ENCODE measurements at regions not wholly inside any gene's neighbourhood (a gene's known extent, or its start where the extent isn't known, plus 50 kb on each side); places are given as distances from the start of the nearest gene placed in this dataset.
"Not testable (repeated sequence)": the region's sequence is repeated elsewhere in the genome, so short reads cannot be mapped to it uniquely, and the experiment has no call there.

GRCh38 chr11:80719292-80719646 is 1278.4 kb upstream of the TENM4 start:
- DNase-seq = no peak

GRCh38 chr11:80718611-80719291 is 1277.9 kb upstream of the TENM4 start:
- DNase-seq = no peak

- DNase-seq = no peak
Observed at GRCh38 chr11:80702264-80702663, 1261.4 kb upstream of the TENM4 start.

DNA sequence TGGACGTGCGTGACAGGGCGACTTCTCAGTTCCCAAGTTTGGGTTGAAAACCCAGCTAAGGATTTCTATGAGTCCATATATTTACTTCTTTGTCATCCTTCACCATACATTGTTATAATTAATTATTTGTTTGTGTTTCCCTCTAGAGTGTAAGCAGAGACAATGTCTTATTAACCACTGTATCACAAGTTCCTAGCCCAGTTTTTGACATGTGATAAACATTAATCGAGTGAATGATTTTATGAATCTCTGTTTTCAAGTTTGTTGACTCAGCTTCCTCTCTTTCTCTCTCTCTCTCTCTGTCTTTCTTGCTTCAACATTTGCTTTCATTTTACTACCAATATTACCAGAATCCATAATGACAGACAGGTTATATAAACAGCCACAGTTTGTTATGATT is 1259.6 kb upstream of the TENM4 start:
- DNase-seq = no peak

- DNase-seq = not testable (repeated sequence)
Observed at GRCh38 chr11:80699406-80700177, 1258.8 kb upstream of the TENM4 start.

DNA sequence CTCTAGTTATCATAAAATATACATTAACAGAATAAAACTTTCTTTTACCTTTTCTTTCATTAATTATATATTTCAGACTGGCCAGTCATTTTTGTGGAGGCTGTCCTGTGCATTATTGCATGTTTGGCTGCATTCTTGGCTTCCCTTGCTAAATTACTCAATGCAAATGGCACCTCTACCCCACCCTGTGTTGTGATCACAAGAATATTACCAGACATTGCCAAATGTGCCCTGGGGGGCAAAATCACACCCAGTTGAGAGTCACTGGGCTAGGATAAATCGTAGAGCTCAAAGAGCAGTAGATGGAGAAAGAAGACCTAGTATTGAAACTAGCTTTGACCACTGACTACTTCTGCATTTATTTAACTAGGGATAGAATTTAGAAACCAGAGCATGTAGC is 1257.8 kb upstream of the TENM4 start:
- no peak for DNase-seq

DNA sequence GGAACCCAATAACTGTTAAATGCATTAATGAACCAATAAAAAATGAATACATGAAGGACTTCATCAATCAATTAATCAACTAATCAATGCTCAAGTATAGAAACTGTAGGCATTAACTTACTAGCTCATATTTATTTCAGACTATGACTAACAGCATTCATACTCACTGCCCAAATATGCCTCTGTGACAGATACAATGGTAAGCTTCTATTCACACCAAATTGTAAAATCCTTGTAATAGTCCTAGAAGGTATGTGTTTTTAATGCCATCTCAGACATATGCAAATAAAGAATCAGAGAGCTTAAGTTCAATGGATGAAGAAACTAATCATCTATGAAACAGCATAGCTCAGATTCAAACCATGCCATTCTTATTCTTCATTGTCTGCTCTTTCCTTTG is 1253.6 kb upstream of the TENM4 start:
- DNase-seq = no peak

- DNase-seq = no peak
Observed at GRCh38 chr11:80687941-80688340, 1247.1 kb upstream of the TENM4 start.

DNA sequence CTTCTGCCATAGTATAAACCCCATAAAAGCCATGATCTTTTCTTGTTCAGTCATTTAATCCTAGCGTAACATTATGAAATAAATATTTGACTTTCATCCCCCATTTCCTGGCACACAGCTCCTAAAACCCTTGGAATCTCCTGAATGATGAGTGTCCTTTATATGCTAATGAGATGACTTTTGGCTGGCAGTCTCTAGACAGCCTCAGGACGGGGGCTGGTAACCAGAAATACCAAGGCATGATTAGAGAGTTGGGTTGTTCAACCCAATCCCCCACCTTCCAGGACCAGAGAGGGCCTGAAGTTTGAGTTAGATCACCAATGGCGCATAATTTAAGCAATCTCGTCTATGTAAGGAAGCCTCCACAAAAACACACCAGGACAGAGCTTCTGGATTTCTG is 1246.1 kb upstream of the TENM4 start:
- DNase-seq = no peak

- DNase-seq = no peak
Observed at GRCh38 chr11:80673566-80673965, 1232.7 kb upstream of the TENM4 start.

DNA sequence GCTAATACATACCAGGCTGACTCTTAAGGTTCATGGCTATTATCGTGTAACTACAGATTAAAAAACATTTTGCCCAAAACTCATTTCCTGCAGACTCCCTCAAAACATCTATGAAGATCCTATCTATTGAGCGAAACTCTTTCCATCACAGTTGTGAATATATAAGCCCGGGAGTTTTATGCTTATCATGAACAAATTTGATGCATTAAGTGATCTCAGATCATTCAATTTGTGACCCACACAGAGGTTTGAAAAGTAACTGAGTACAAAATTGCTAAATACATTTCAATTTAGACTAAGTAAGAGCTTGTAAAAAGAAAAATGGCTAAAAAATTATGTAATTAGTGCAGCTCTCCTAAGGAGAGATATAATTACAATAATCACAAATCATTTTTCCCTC is 1228.8 kb upstream of the TENM4 start:
- no peak for DNase-seq

DNA sequence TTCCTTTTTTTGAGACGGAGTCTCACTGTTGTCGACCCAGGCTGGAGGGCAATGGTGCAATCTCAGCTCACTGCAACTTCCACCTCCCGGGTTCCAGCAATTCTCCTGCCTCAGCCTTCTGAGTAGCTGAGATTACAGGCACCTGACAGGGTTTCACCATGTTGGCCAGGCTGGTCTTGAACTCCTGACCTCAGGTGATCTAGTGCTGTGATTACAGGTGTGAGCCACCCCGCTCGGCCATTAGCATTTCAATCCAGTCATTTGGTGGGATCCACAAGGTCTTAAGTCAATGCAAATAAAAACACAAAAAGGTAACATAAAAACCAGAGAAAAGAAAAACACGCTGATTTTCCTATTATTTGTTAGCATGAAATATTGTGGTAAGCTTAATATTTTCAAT is 1227.2 kb upstream of the TENM4 start:
- DNase-seq = no peak

DNA sequence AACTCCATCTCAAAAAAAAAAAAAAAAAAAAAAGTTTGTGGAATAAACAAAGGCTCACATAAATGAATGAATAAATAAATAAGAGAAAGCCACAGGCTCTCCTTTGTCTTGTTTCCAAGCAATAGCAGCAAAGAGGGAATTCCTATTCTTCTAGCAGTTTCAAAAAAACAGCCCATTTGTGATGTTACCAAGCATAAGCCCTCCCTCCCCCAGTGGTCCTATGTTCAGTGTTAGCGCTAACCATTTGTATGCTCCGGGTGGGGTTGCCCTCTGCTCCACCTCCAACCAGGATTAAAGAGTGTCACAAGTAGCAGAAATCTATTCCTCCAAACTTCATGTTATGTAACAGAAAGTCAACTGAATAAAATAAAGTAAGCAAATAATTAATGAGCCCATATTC is 1215.0 kb upstream of the TENM4 start:
- DNase-seq = no peak

DNA sequence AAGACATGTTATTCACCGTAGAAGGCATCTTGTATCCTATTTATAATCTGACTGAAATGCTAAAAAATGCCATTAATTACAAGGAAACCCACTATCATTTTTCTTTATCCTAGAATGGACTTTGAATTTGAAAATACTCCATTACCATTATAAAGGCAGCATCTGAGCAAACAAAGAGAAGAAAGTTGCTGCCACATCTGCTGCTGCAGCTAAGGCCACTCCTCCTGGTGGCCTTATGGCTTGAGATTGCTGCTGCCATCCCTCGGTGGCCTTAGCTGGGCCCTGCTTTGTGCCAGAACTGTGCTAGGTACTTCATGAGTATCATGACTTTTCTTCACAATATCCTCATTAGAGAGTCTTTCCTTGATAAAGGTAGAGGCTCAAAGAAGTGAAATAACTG is 1210.1 kb upstream of the TENM4 start:
- DNase-seq = no peak

- DNase-seq = no peak
Observed at GRCh38 chr11:80649186-80649585, 1208.4 kb upstream of the TENM4 start.

DNA sequence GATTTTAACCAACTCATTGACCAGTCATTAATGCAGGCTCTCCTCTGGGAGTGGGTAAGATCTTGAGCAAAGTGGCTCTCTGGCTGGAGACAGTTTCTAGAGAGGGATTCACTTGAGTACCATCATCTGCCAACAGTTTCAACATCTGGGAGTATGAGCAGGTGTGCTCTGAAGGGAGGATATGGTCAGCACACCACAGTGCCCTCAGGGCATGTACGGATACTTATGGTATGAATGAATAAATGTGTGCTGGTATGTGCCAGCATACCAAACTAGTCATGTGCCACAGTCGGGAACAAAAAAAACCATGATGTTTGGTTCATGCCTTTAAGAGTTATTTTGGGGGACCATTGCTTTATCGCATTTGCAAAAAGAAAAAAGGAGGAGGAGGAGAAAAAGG is 1197.5 kb upstream of the TENM4 start:
- DNase-seq = no peak

DNA sequence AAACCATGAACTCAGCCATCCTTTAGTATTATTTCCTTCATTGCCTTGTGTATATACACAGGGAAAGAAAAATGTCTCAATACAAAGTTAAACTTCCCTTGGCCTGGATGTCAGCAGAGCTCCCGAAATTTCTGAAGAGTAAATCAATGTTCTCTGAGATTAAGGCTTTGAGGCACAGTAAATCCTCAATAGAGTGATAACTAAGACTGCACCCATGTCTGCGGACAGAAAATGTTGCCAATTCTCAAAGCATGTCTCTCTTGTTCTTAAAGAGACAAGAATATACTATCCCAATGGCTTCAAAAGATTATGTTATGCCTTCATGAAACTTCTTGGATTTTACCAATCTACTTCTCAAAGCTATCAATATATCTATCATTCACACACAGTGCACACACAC is 1196.7 kb upstream of the TENM4 start:
- no peak for DNase-seq

GRCh38 chr11:80636999-80637398 is 1196.2 kb upstream of the TENM4 start:
- DNase-seq = no peak

GRCh38 chr11:80635178-80635577 is 1194.3 kb upstream of the TENM4 start:
- no peak for DNase-seq

DNA sequence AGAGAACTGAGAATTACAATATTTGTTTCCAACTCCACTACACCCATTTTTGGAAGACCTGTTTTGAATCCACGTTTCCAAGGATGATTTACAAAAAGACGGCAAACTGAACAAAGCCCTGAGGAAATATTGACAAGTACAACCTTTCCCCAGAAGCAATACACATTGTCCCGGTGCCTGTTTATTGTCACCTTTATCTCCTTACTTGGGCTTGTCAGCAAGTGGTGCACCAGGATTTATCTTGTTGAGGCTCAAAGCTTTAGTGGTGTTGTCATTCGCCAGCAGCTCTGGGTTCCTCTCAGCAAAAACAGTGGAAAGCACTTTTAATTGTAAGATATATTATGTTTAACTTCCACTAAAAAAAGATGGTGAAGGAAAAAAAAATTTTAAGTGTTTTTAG is 1191.9 kb upstream of the TENM4 start:
- no peak for DNase-seq

DNA sequence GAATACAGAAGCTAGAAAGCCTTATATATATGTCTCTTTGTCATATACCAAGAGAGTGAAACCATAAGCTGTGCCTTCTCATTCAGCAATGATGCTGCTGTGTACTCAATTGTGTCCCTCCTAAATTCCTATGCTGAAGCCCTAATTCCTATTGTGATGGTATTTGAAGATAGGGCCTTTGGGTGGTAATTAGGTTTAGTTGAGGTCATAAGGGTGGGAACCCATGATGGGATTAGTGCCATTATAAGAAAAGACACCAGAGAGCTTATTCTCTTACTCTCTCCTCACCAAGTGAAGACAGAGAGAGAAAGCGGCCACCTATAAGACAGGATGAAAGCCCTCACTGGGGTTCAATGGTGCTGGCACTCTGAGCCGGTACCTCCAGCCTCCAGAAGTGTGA is 1191.3 kb upstream of the TENM4 start:
- DNase-seq = no peak

DNA sequence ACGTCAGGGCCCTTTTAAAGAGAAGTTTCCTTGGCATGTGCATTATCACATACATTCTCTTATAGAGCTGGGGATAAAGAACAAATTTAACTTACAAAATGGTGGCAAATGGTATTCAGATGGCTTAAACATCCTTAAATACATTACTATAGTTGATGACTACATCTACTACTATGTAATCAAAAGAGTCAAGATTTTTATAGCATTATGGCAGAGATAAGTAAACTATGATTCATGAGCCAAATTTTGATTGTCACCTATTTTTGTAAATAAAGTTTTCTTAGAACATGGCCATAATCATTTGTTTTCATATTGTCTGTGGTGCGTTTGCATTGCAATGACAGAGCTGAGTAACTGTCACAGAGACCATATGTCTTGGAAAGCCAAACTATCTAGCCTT is 1188.6 kb upstream of the TENM4 start:
- DNase-seq = no peak

DNA sequence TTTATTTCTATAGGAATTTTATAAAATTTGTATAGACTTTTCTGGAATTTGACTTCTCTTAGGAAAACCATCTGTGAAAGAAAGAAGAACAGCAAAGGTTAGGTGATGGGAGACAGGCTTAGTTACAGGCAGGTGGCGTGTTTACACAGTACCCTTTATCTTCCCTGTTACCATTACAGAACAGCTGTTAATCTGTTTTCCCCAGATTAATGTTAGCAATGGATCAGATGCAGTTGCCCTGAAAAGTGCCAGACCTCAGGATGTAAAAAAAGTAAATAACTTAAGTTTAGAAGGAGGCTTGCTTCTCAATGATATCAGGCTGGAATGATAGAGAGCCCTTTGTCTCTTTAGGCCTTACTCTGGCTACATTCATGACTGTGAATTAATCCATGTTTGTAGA is 1186.5 kb upstream of the TENM4 start:
- no peak for DNase-seq

DNA sequence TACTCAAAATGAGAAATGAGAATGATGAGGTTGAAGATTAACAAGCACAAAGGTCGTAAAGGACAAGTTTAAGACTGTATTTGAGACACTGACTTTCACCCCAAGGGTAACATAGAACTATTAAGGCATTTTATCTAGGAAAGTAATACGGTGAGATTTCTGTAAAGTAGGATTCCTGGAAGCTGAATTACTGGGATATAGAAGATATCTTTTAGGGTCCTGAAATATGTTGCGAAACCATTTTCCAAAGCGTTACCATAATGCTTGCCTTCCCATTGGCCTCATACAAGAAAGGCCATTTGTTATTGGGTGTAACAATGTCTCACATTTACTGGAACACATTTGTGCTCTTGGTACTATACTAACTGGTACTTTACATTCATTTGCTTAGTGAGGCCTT is 1185.9 kb upstream of the TENM4 start:
- DNase-seq = no peak

DNA sequence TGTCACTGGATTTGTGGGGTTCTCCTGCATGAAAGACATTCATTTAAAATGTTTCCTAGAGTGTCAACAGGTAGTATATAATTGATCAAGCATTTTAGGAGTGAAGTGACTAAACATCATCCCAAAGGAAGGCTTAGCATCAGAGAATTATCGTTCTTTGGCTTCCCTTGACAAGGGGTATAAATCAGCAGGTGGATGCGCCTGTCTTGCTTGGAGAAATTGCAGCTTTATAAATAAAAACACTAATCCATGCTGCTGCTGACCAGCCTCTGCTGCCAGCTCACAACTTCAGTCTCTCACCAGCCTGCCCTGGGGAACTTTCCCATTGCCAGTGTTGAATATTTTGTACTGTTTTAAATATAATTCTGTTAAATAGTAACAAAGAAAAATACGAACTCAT is 1184.7 kb upstream of the TENM4 start:
- no peak for DNase-seq

All from activated gamma-delta T cell (primary cell).